HG03108 (cell line): ENCODE measurements at regions not wholly inside any gene's neighbourhood (a gene's known extent, or its start where the extent isn't known, plus 50 kb on each side); places are given as distances from the start of the nearest gene placed in this dataset.

Source experiments
- ATAC-seq: cut with Tn5 transposase; IDR thresholded peaks from one replicate; pipeline ENCODE4 v1.9.1; 2021; ENCODE audit warnings: moderate library complexity; ENCODE audit not compliant: unreplicated experiment

- no peak for ATAC-seq
Measured at GRCh38 chr7:32266932-32267475, 196.8 kb upstream of the PDE1C start.

GRCh38 chr7:32264702-32265284 lies 194.6 kb upstream of the PDE1C start:
- ATAC-seq, result no peak

- ATAC-seq, result no peak
Measured at GRCh38 chr7:32263611-32264010, 193.4 kb upstream of the PDE1C start.

- ATAC-seq, result no peak
Measured at GRCh38 chr7:32262315-32262714, 192.1 kb upstream of the PDE1C start.

- peak; percentile 88 for ATAC-seq
Measured at GRCh38 chr7:32259931-32260596, 189.9 kb upstream of the PDE1C start.

- ATAC-seq, result no peak
Measured at GRCh38 chr7:32258265-32258664, 188.1 kb upstream of the PDE1C start.

- no peak for ATAC-seq
Measured at GRCh38 chr7:32257621-32258020, 187.4 kb upstream of the PDE1C start.

- ATAC-seq, result no peak
Measured at GRCh38 chr7:32256811-32257210, 186.6 kb upstream of the PDE1C start.

- ATAC-seq, result no peak
Measured at GRCh38 chr7:32256376-32256775, 186.2 kb upstream of the PDE1C start.

GRCh38 chr7:32255036-32255435 lies 184.8 kb upstream of the PDE1C start:
- ATAC-seq, result peak; percentile 37

- ATAC-seq, result no peak
Measured at GRCh38 chr7:32253299-32253698, 183.1 kb upstream of the PDE1C start.

GRCh38 chr7:32251659-32252058 lies 181.5 kb upstream of the PDE1C start:
- ATAC-seq, result no peak

GRCh38 chr7:32250471-32251260 lies 180.5 kb upstream of the PDE1C start:
- no peak for ATAC-seq

- no peak for ATAC-seq
Measured at GRCh38 chr7:32250003-32250402, 179.8 kb upstream of the PDE1C start.

- ATAC-seq, result no peak
Measured at GRCh38 chr7:32248522-32248921, 178.3 kb upstream of the PDE1C start.

- ATAC-seq, result no peak
Measured at GRCh38 chr7:32244806-32245345, 174.7 kb upstream of the PDE1C start.

- no peak for ATAC-seq
Measured at GRCh38 chr7:32243687-32244290, 173.6 kb upstream of the PDE1C start.

- ATAC-seq, result no peak
Measured at GRCh38 chr7:32242436-32242835, 172.2 kb upstream of the PDE1C start.

GRCh38 chr7:32241636-32242035 lies 171.4 kb upstream of the PDE1C start:
- ATAC-seq, result no peak

GRCh38 chr7:32239764-32240163 lies 169.6 kb upstream of the PDE1C start:
- no peak for ATAC-seq

GRCh38 chr7:32228601-32229000 lies 158.4 kb upstream of the PDE1C start:
- no peak for ATAC-seq
